ENCODE measurements at regions not wholly inside any gene's neighbourhood (a gene's known extent, or its start where the extent isn't known, plus 50 kb on each side); places are given as distances from the start of the nearest gene placed in this dataset.
A peak's percentile ranks its signal among the peaks of the same experiment; 100 is the strongest.

GRCh38 chr18:31241900-31242409 lies 76.0 kb upstream of the DSG1 start:
- DNase-seq = peak; percentile 77 to 81
- peak; percentile 60 to 68 for TF ChIP-seq CTCF (IDR thresholded peaks at IDR 0.05; ENCODE audit: insufficient read depth in 1 of 2, low read depth in 1 of 2, low read length in 1 of 2, severe bottlenecking in 1 of 2, unreplicated experiment in 1 of 2)
- Histone ChIP-seq H3K4me1 (peaks cover 42% of the 10 kb centered on the region), H3K4me3 (ENCODE audit: low read depth, low read length) (no peak overlapping the region), H3K27me3 (replicated peaks; ENCODE audit: control insufficient read depth, insufficient read depth, low read length) (no peaks in the 10 kb centered on the region), H3K9me3 (no peaks in the 10 kb centered on the region), H3K36me3 (ENCODE audit: control insufficient read depth, insufficient read depth, low read length) (no peaks in the 10 kb centered on the region)
- peak overlapping the region; percentile 31 for H3K4me3 Mint-ChIP-seq (ENCODE audit: unreplicated experiment)
- H3K9me3 Mint-ChIP-seq (ENCODE audit: unreplicated experiment) = no peaks in the 10 kb centered on the region
- BruUV-seq (replicated peaks) = no TSS peak
- intact Hi-C loops (cut with micrococcal nuclease; ENCODE audit: unreplicated experiment) = loop anchor here (1.0 to 5.0 kb wide), 5 partner anchors 17 to 850 kb away; partner anchors contain the start of gene RNF138
- ChIA-PET CTCF (interaction anchor here (1.0 to 1.5 kb wide), 4 partner anchors 33 to 173 kb away, joined by 4 to 7 read pairs (median 5); no protein-coding TSS in a partner anchor), POLR2A (no interaction called here)
- H3K4me1 Mint-ChIP-seq (ENCODE audit: low read depth, unreplicated experiment) = no peaks in the 10 kb centered on the region
- H3K27ac Mint-ChIP-seq (ENCODE audit: unreplicated experiment) = peak overlapping the region; percentile 79
- H3K36me3 Mint-ChIP-seq (ENCODE audit: insufficient read depth, unreplicated experiment) = no peaks in the 10 kb centered on the region
- H3K27me3 Mint-ChIP-seq (ENCODE audit: insufficient read depth, unreplicated experiment) = no peaks in the 10 kb centered on the region

GRCh38 chr18:31243740-31244512 lies 74.0 kb upstream of the DSG1 start:
- H3K9me3 Mint-ChIP-seq (ENCODE audit: unreplicated experiment) = no peaks in the 10 kb centered on the region
- H3K4me1 Mint-ChIP-seq (ENCODE audit: low read depth, unreplicated experiment) = no peaks in the 10 kb centered on the region
- Histone ChIP-seq H3K36me3 (ENCODE audit: control insufficient read depth, insufficient read depth, low read length) (no peaks in the 10 kb centered on the region), H3K9me3 (no peaks in the 10 kb centered on the region), H3K27me3 (replicated peaks; ENCODE audit: control insufficient read depth, insufficient read depth, low read length) (no peaks in the 10 kb centered on the region), H3K4me1 (peaks cover 48% of the 10 kb centered on the region), H3K4me3 (ENCODE audit: low read depth, low read length) (no peak overlapping the region)
- H3K4me3 Mint-ChIP-seq (ENCODE audit: unreplicated experiment) = no peak overlapping the region
- intact Hi-C loops (cut with micrococcal nuclease; ENCODE audit: unreplicated experiment) = loop anchor here (2.0 to 5.0 kb wide), 2 partner anchors 19 to 848 kb away; partner anchors contain the start of gene RNF138
- ChIA-PET CTCF (no interaction called here), POLR2A (no interaction called here)
- H3K27me3 Mint-ChIP-seq (ENCODE audit: insufficient read depth, unreplicated experiment) = no peaks in the 10 kb centered on the region
- no peaks in the 10 kb centered on the region for H3K36me3 Mint-ChIP-seq (ENCODE audit: insufficient read depth, unreplicated experiment)
- no TSS peak for BruUV-seq (replicated peaks)
- no peak for DNase-seq
- peak overlapping the region; percentile 39 for H3K27ac Mint-ChIP-seq (ENCODE audit: unreplicated experiment)
- no peak for TF ChIP-seq CTCF (IDR thresholded peaks at IDR 0.05; ENCODE audit: insufficient read depth in 1 of 2, low read depth in 1 of 2, low read length in 1 of 2, severe bottlenecking in 1 of 2, unreplicated experiment in 1 of 2)

GRCh38 chr18:31244771-31245394 lies 73.1 kb upstream of the DSG1 start:
- no peak for DNase-seq
- H3K4me1 ChIP-seq = peaks cover 48% of the 10 kb centered on the region
- ChIA-PET CTCF (no interaction called here), POLR2A (no interaction called here)
- intact Hi-C loops (cut with micrococcal nuclease; ENCODE audit: unreplicated experiment) = loop anchor here (5.0 kb wide), 1 partner anchor 847 kb away; the partner anchor contains the start of gene RNF138
- no peaks in the 10 kb centered on the region for H3K9me3 ChIP-seq
- H3K4me3 ChIP-seq (ENCODE audit: low read depth, low read length) = no peak overlapping the region
- Mint-ChIP-seq H3K9me3 (ENCODE audit: unreplicated experiment) (no peaks in the 10 kb centered on the region), H3K27ac (ENCODE audit: unreplicated experiment) (peak overlapping the region; percentile 39), H3K4me3 (ENCODE audit: unreplicated experiment) (no peak overlapping the region), H3K27me3 (ENCODE audit: insufficient read depth, unreplicated experiment) (no peaks in the 10 kb centered on the region), H3K4me1 (ENCODE audit: low read depth, unreplicated experiment) (no peaks in the 10 kb centered on the region), H3K36me3 (ENCODE audit: insufficient read depth, unreplicated experiment) (no peaks in the 10 kb centered on the region)
- no peak for TF ChIP-seq CTCF (IDR thresholded peaks at IDR 0.05; ENCODE audit: insufficient read depth in 1 of 2, low read depth in 1 of 2, low read length in 1 of 2, severe bottlenecking in 1 of 2, unreplicated experiment in 1 of 2)
- no TSS peak for BruUV-seq (replicated peaks)
- H3K27me3 ChIP-seq (replicated peaks; ENCODE audit: control insufficient read depth, insufficient read depth, low read length) = no peaks in the 10 kb centered on the region
- no peaks in the 10 kb centered on the region for H3K36me3 ChIP-seq (ENCODE audit: control insufficient read depth, insufficient read depth, low read length)

Data from Caco-2 (cell line).